ENCODE measurements at regions not wholly inside any gene's neighbourhood (a gene's known extent, or its start where the extent isn't known, plus 50 kb on each side); places are given as distances from the start of the nearest gene placed in this dataset.

DNA sequence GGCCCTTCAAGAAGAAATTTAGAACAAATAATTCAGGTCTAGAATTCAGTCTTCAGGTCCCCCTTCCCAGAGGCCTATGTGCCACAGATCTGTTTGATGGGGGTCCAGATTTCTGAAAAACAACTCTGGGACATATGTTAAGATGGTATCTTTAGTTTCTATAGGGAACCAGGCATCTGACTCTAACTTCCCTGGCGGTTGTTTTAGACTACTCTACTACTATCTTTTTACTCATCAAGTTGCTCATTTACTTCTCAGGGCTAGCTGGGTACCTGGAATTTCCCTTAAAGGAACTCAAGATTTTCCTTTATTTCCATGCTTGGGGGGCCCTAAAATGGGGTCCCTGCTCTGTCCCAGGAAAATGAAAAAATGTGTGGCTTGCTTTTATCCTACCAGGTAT lies 114.7 kb upstream of the RAB6C start:
- H3K9ac ChIP-seq (ENCODE audit: low read length), result no peak overlapping the region
- H3K27me3 ChIP-seq (replicated peaks; ENCODE audit: insufficient read depth, low read length), result no peaks in the 10 kb centered on the region
- H3K9me2 ChIP-seq (replicated peaks; ENCODE audit: insufficient read depth, low read length), result no peaks in the 10 kb centered on the region
- no peak overlapping the region for H3K27ac ChIP-seq (ENCODE audit: low read length)
- H2AFZ ChIP-seq (ENCODE audit: low read length), result no peak overlapping the region
- no peak overlapping the region for H3K4me2 ChIP-seq (ENCODE audit: low read depth, low read length)
- H3K4me3 ChIP-seq (ENCODE audit: low read length), result no peak overlapping the region
- H3F3A ChIP-seq (ENCODE audit: insufficient read depth, low read length), result no peaks in the 10 kb centered on the region
- TF ChIP-seq EZH2 (optimal IDR thresholded peaks at IDR 0.05; ENCODE audit: low read depth, low read length) (no peak), EZH2phosphoT487 (IDR thresholded peaks at IDR 0.05; ENCODE audit: low read length) (no peak)
- TF ChIP-seq, protein P1, sequence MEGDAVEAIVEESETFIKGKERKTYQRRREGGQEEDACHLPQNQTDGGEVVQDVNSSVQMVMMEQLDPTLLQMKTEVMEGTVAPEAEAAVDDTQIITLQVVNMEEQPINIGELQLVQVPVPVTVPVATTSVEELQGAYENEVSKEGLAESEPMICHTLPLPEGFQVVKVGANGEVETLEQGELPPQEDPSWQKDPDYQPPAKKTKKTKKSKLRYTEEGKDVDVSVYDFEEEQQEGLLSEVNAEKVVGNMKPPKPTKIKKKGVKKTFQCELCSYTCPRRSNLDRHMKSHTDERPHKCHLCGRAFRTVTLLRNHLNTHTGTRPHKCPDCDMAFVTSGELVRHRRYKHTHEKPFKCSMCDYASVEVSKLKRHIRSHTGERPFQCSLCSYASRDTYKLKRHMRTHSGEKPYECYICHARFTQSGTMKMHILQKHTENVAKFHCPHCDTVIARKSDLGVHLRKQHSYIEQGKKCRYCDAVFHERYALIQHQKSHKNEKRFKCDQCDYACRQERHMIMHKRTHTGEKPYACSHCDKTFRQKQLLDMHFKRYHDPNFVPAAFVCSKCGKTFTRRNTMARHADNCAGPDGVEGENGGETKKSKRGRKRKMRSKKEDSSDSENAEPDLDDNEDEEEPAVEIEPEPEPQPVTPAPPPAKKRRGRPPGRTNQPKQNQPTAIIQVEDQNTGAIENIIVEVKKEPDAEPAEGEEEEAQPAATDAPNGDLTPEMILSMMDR (IDR thresholded peaks at IDR 0.05; ENCODE audit: low read length), result no peak
- no peak for DNase-seq
- H3K36me3 ChIP-seq (replicated peaks; ENCODE audit: insufficient read depth, low read length), result no peaks in the 10 kb centered on the region
- H4K20me1 ChIP-seq (ENCODE audit: insufficient read depth, low read length), result no peaks in the 10 kb centered on the region
- no peaks in the 10 kb centered on the region for H3K9me3 ChIP-seq (replicated peaks; ENCODE audit: insufficient read depth, low read length)
- H3K79me2 ChIP-seq (ENCODE audit: low read length), result no peaks in the 10 kb centered on the region
- no peaks in the 10 kb centered on the region for H3K4me1 ChIP-seq (ENCODE audit: low read length)

DNA sequence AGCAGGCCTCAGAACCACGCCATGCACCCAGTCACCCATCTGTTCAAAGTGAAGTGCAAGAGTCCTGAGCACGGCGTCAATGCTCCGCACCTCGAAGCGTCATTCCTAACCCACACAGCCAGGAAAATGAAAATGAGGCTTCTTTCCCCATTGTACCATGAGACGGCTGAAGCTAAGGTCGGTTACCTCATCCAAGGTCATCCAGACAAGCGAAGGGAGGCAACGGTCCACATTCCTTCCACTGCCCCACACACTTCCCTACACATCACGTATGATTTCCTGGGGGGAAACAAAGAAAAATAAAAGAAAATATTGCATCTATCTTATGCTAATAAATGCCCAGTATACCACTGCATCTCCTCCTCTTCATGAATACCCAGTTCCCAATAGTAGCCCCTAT lies 113.5 kb upstream of the RAB6C start:
- Histone ChIP-seq H3K36me3 (replicated peaks; ENCODE audit: insufficient read depth, low read length) (no peaks in the 10 kb centered on the region), H3K4me2 (ENCODE audit: low read depth, low read length) (no peak overlapping the region), H3K79me2 (ENCODE audit: low read length) (no peaks in the 10 kb centered on the region), H3K9ac (ENCODE audit: low read length) (no peak overlapping the region), H2AFZ (ENCODE audit: low read length) (no peak overlapping the region), H3K4me3 (ENCODE audit: low read length) (no peak overlapping the region), H3F3A (ENCODE audit: insufficient read depth, low read length) (no peaks in the 10 kb centered on the region), H3K9me3 (replicated peaks; ENCODE audit: insufficient read depth, low read length) (no peaks in the 10 kb centered on the region), H3K27me3 (replicated peaks; ENCODE audit: insufficient read depth, low read length) (no peaks in the 10 kb centered on the region), H3K4me1 (ENCODE audit: low read length) (no peaks in the 10 kb centered on the region), H3K27ac (ENCODE audit: low read length) (no peak overlapping the region), H4K20me1 (ENCODE audit: insufficient read depth, low read length) (no peaks in the 10 kb centered on the region), H3K9me2 (replicated peaks; ENCODE audit: insufficient read depth, low read length) (no peaks in the 10 kb centered on the region)
- DNase-seq, result no peak
- TF ChIP-seq, protein P1 (IDR thresholded peaks at IDR 0.05; ENCODE audit: low read length), result no peak
- TF ChIP-seq EZH2phosphoT487 (IDR thresholded peaks at IDR 0.05; ENCODE audit: low read length), result no peak
- TF ChIP-seq EZH2 (optimal IDR thresholded peaks at IDR 0.05; ENCODE audit: low read depth, low read length), result no peak

DNA sequence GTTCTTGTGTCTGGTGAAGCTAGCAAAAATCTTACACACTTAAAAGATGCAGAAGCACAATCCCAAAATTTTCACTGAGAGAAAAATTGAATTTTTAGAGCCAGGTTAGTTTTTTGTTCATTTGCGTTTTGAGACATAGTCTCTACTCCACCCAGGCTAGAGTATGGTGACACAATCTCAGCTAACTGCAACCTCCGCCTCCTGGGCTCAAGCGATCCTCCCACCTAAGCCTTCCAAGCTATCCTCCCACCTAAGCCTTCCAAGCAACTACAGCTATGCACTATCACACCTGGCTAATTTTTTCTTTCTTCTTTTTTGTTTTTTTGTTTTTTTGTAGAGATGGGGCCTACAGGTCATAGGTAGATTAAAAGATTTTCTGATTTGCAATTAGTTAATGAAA lies 113.1 kb upstream of the RAB6C start:
- Histone ChIP-seq H3K4me2 (ENCODE audit: low read depth, low read length) (no peak overlapping the region), H3K4me1 (ENCODE audit: low read length) (no peaks in the 10 kb centered on the region), H3K79me2 (ENCODE audit: low read length) (no peaks in the 10 kb centered on the region), H3K9ac (ENCODE audit: low read length) (no peak overlapping the region), H4K20me1 (ENCODE audit: insufficient read depth, low read length) (no peaks in the 10 kb centered on the region), H3K27ac (ENCODE audit: low read length) (no peak overlapping the region), H2AFZ (ENCODE audit: low read length) (no peak overlapping the region), H3K9me3 (replicated peaks; ENCODE audit: insufficient read depth, low read length) (no peaks in the 10 kb centered on the region), H3K36me3 (replicated peaks; ENCODE audit: insufficient read depth, low read length) (no peaks in the 10 kb centered on the region), H3F3A (ENCODE audit: insufficient read depth, low read length) (no peaks in the 10 kb centered on the region), H3K9me2 (replicated peaks; ENCODE audit: insufficient read depth, low read length) (no peaks in the 10 kb centered on the region), H3K27me3 (replicated peaks; ENCODE audit: insufficient read depth, low read length) (no peaks in the 10 kb centered on the region), H3K4me3 (ENCODE audit: low read length) (no peak overlapping the region)
- TF ChIP-seq EZH2phosphoT487 (IDR thresholded peaks at IDR 0.05; ENCODE audit: low read length) (no peak), EZH2 (optimal IDR thresholded peaks at IDR 0.05; ENCODE audit: low read depth, low read length) (no peak)
- TF ChIP-seq, protein P1 (IDR thresholded peaks at IDR 0.05; ENCODE audit: low read length), result no peak
- DNase-seq, result no peak
